Progenitor cell of endocrine pancreas (in vitro differentiated cells): ENCODE measurements at regions not wholly inside any gene's neighbourhood (a gene's known extent, or its start where the extent isn't known, plus 50 kb on each side); places are given as distances from the start of the nearest gene placed in this dataset.

Source experiments
- DNase-seq: peaks from one replicate; pipeline ENCODE4 v3.0.0; 2021; ENCODE audit warnings: low spot score; ENCODE audit not compliant: unreplicated experiment
- H3K27ac Mint-ChIP-seq: 2 replicates; pipeline ENCODE4 v1.8.0; 2021; ENCODE audit warnings: mild to moderate bottlenecking, moderate library complexity, mixed read lengths
- H3K27me3 Mint-ChIP-seq: 2 replicates; pipeline ENCODE4 v1.8.0; 2021; ENCODE audit warnings: mixed read lengths
- H3K36me3 Mint-ChIP-seq: 2 replicates; pipeline ENCODE4 v1.8.0; 2022; ENCODE audit warnings: mixed read lengths; ENCODE audit not compliant: insufficient read depth
- H3K4me1 Mint-ChIP-seq: 2 replicates; pipeline ENCODE4 v1.8.0; 2021; ENCODE audit warnings: low read depth, mixed read lengths
- H3K4me3 Mint-ChIP-seq: 2 replicates; pipeline ENCODE4 v1.8.0; 2021; ENCODE audit warnings: low read depth, mild to moderate bottlenecking, moderate library complexity, mixed read lengths
- H3K9me3 Mint-ChIP-seq: 2 replicates; pipeline ENCODE4 v1.8.0; 2021; ENCODE audit warnings: low read depth, mixed read lengths
- TF ChIP-seq, protein P1 (sequence below): fragments of 200-600 bp; sonication (generic); IDR thresholded peaks from one replicate; pipeline ENCODE4 v1.5.0; 2021; ENCODE audit warnings: antibody characterized with exemption, mild to moderate bottlenecking; ENCODE audit not compliant: unreplicated experiment

DNA sequence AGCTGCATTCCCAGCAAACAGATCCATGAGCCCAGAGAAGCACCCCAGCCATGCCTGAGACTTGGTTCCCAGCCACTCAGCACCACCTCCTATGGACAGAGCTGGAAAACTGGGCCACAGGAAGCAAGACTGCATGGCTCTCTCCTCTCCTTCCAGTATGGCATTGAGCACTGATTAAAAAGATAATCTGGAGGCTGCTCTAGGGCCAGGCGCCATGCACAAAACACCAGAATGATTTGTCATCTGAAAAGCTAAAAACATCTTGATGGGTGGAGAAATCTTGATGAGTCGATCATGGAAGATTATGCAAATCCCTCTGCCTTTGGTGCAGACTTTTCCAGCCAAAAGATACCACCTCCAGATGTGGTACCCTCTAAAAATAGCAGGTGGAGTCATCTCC lies 62.7 kb upstream of the MRPS22 start:
- H3K4me3 Mint-ChIP-seq = no peak overlapping the region
- TF ChIP-seq, protein P1, sequence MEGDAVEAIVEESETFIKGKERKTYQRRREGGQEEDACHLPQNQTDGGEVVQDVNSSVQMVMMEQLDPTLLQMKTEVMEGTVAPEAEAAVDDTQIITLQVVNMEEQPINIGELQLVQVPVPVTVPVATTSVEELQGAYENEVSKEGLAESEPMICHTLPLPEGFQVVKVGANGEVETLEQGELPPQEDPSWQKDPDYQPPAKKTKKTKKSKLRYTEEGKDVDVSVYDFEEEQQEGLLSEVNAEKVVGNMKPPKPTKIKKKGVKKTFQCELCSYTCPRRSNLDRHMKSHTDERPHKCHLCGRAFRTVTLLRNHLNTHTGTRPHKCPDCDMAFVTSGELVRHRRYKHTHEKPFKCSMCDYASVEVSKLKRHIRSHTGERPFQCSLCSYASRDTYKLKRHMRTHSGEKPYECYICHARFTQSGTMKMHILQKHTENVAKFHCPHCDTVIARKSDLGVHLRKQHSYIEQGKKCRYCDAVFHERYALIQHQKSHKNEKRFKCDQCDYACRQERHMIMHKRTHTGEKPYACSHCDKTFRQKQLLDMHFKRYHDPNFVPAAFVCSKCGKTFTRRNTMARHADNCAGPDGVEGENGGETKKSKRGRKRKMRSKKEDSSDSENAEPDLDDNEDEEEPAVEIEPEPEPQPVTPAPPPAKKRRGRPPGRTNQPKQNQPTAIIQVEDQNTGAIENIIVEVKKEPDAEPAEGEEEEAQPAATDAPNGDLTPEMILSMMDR = no peak
- no peaks in the 10 kb centered on the region for H3K36me3 Mint-ChIP-seq
- H3K27me3 Mint-ChIP-seq = peaks cover 35% of the 10 kb centered on the region
- no peak for DNase-seq
- no peaks in the 10 kb centered on the region for H3K9me3 Mint-ChIP-seq
- H3K27ac Mint-ChIP-seq = no peak overlapping the region
- H3K4me1 Mint-ChIP-seq = no peaks in the 10 kb centered on the region

GRCh38 chr3:139281522-139282196 lies 62.2 kb upstream of the MRPS22 start:
- TF ChIP-seq, protein P1 = no peak
- peaks cover 35% of the 10 kb centered on the region for H3K27me3 Mint-ChIP-seq
- H3K9me3 Mint-ChIP-seq = no peaks in the 10 kb centered on the region
- no peak overlapping the region for H3K27ac Mint-ChIP-seq
- no peak for DNase-seq
- H3K4me3 Mint-ChIP-seq = no peak overlapping the region
- no peaks in the 10 kb centered on the region for H3K36me3 Mint-ChIP-seq
- no peaks in the 10 kb centered on the region for H3K4me1 Mint-ChIP-seq

- Mint-ChIP-seq H3K9me3 (no peaks in the 10 kb centered on the region), H3K27ac (no peak overlapping the region), H3K27me3 (peaks cover 38% of the 10 kb centered on the region), H3K4me1 (peaks cover 3% of the 10 kb centered on the region), H3K36me3 (no peaks in the 10 kb centered on the region), H3K4me3 (no peak overlapping the region)
- TF ChIP-seq, protein P1 = no peak
- DNase-seq = no peak
These were observed 60.5 kb upstream of the MRPS22 start for GRCh38 chr3:139283301-139283700.

DNA sequence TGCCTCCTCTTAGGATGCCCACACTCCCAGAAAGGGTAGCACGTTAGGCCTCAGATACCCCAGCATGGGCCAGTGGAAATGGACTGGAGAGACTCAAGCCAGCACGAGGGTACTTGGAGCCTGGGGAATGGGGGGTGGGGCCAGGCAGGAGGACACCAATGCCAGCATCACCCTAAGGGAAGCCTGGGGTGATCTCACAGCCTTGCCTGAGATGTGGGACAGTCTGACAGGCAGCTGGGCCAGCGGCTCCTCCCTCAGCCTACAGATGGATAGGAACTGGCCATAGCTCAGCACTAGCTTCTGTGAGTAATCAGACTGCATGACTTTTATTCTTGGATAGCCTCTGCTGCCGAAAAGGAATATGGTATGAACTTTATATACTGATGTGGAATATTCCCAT lies 59.6 kb upstream of the MRPS22 start:
- peaks cover 10% of the 10 kb centered on the region for H3K4me1 Mint-ChIP-seq
- no peaks in the 10 kb centered on the region for H3K36me3 Mint-ChIP-seq
- no peak overlapping the region for H3K27ac Mint-ChIP-seq
- no peak for DNase-seq
- peaks cover 41% of the 10 kb centered on the region for H3K27me3 Mint-ChIP-seq
- H3K9me3 Mint-ChIP-seq = no peaks in the 10 kb centered on the region
- no peak overlapping the region for H3K4me3 Mint-ChIP-seq
- TF ChIP-seq, protein P1 = no peak

- H3K27ac Mint-ChIP-seq = no peak overlapping the region
- TF ChIP-seq, protein P1 = no peak
These were observed 58.1 kb upstream of the MRPS22 start for GRCh38 chr3:139285691-139286090.

More at GRCh38 chr3:139285691-139286090, 58.1 kb upstream of the MRPS22 start:
- no peaks in the 10 kb centered on the region for H3K36me3 Mint-ChIP-seq
- H3K27me3 Mint-ChIP-seq = peaks cover 30% of the 10 kb centered on the region
- no peaks in the 10 kb centered on the region for H3K9me3 Mint-ChIP-seq
- DNase-seq = no peak
- no peak overlapping the region for H3K4me3 Mint-ChIP-seq
- peaks cover 10% of the 10 kb centered on the region for H3K4me1 Mint-ChIP-seq
